ENCODE measurements at regions not wholly inside any gene's neighbourhood (a gene's known extent, or its start where the extent isn't known, plus 50 kb on each side); places are given as distances from the start of the nearest gene placed in this dataset.

DNA sequence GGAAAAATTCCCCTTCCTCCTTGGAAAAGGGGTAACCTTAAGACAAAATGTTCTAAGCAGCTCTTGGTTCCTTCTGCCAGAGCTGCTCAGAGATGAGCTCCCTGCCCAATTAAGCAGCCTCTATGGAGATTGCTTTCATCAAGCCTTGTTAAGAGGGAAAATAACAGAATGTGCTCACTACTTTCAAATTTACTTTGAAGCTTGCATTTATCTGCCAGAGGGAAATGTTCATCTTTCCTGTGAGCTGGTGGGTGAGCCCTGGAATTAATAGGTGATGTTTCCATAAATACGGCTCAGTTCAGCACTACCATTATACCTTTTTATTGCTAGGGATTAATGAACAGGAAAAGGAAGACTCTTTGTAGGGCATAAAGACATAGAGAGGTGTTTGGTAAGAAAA, 549.0 kb downstream of the REEP3 start:
- Histone ChIP-seq H2BK5ac (ENCODE audit: low read depth, low read length, poor library complexity, severe bottlenecking) (no peak overlapping the region), H2BK12ac (ENCODE audit: low read length in 2 of 2) (no peak overlapping the region), H2AK5ac (ENCODE audit: low read length, severe bottlenecking) (no peak overlapping the region), H4K91ac (ENCODE audit: low read length) (no peak overlapping the region), H3K4ac (ENCODE audit: low read depth in 1 of 2, low read length in 2 of 2) (no peak overlapping the region), H2AFZ (ENCODE audit: low read depth, low read length) (no peak overlapping the region), H3K36me3 (ENCODE audit: control insufficient read depth in 1 of 2, insufficient read depth in 2 of 2, low read depth in 1 of 2, low read length in 2 of 2) (no peaks in the 10 kb centered on the region), H2BK15ac (ENCODE audit: low read depth, poor library complexity, severe bottlenecking) (no peak overlapping the region), H3K9me3 (ENCODE audit: control insufficient read depth, low read length) (no peaks in the 10 kb centered on the region), H3K4me3 (ENCODE audit: insufficient read depth in 1 of 2, low read depth in 1 of 2, low read length in 2 of 2) (no peak overlapping the region), H3K4me2 (ENCODE audit: low read length, poor library complexity, severe bottlenecking) (no peak overlapping the region), H3K4me1 (ENCODE audit: control insufficient read depth, insufficient read depth, low read depth, low read length) (no peaks in the 10 kb centered on the region), H3K27ac (ENCODE audit: low read length, poor library complexity, severe bottlenecking) (no peak overlapping the region), H3K79me1 (replicated peaks; ENCODE audit: low read length, poor library complexity, severe bottlenecking) (no peaks in the 10 kb centered on the region), H3K9ac (ENCODE audit: low read length) (no peak overlapping the region), H4K8ac (ENCODE audit: low read length) (no peak overlapping the region), H3K14ac (ENCODE audit: low read length in 2 of 2) (no peak overlapping the region), H3K27me3 (ENCODE audit: control insufficient read depth in 1 of 2, insufficient read depth in 1 of 2, low read length in 2 of 2) (peaks cover 0 to 3% of the 10 kb centered on the region in 2 experiments), H3K18ac (ENCODE audit: low read depth in 1 of 2, low read length in 2 of 2) (no peak overlapping the region), H3K23ac (ENCODE audit: low read length in 2 of 2) (no peak overlapping the region), H2BK120ac (ENCODE audit: low read depth, low read length) (no peak overlapping the region)
- DNase-seq = no peak
- no CpG with 5 or more reads among the region's 1 CpG for WGBS

- H2AK5ac ChIP-seq (ENCODE audit: low read length, severe bottlenecking) = no peak overlapping the region
- H4K8ac ChIP-seq (ENCODE audit: low read length) = no peak overlapping the region
- H3K23ac ChIP-seq (ENCODE audit: low read length in 2 of 2) = no peak overlapping the region
- no peak overlapping the region for H3K14ac ChIP-seq (ENCODE audit: low read length in 2 of 2)
- H3K27ac ChIP-seq (ENCODE audit: low read length, poor library complexity, severe bottlenecking) = no peak overlapping the region
- no peak overlapping the region for H2BK12ac ChIP-seq (ENCODE audit: low read length in 2 of 2)
- no peak overlapping the region for H4K91ac ChIP-seq (ENCODE audit: low read length)
- no peaks in the 10 kb centered on the region for H3K4me1 ChIP-seq (ENCODE audit: control insufficient read depth, insufficient read depth, low read depth, low read length)
- no peak overlapping the region for H3K4me2 ChIP-seq (ENCODE audit: low read length, poor library complexity, severe bottlenecking)
- no peak overlapping the region for H2AFZ ChIP-seq (ENCODE audit: low read depth, low read length)
- H3K27me3 ChIP-seq (ENCODE audit: control insufficient read depth in 1 of 2, insufficient read depth in 1 of 2, low read length in 2 of 2) = peaks cover 0 to 3% of the 10 kb centered on the region in 2 experiments
- no peaks in the 10 kb centered on the region for H3K36me3 ChIP-seq (ENCODE audit: control insufficient read depth in 1 of 2, insufficient read depth in 2 of 2, low read depth in 1 of 2, low read length in 2 of 2)
- WGBS = no CpG with 5 or more reads among the region's 5 CpGs
- no peak overlapping the region for H2BK120ac ChIP-seq (ENCODE audit: low read depth, low read length)
- H2BK5ac ChIP-seq (ENCODE audit: low read depth, low read length, poor library complexity, severe bottlenecking) = no peak overlapping the region
- no peak overlapping the region for H3K4ac ChIP-seq (ENCODE audit: low read depth in 1 of 2, low read length in 2 of 2)
- no peak overlapping the region for H3K4me3 ChIP-seq (ENCODE audit: insufficient read depth in 1 of 2, low read depth in 1 of 2, low read length in 2 of 2)
- H3K79me1 ChIP-seq (replicated peaks; ENCODE audit: low read length, poor library complexity, severe bottlenecking) = no peaks in the 10 kb centered on the region
- H3K9me3 ChIP-seq (ENCODE audit: control insufficient read depth, low read length) = no peaks in the 10 kb centered on the region
- H3K9ac ChIP-seq (ENCODE audit: low read length) = no peak overlapping the region
- no peak for DNase-seq
- no peak overlapping the region for H2BK15ac ChIP-seq (ENCODE audit: low read depth, poor library complexity, severe bottlenecking)
- no peak overlapping the region for H3K18ac ChIP-seq (ENCODE audit: low read depth in 1 of 2, low read length in 2 of 2)
Measured at GRCh38 chr10:64071218-64071617, 550.0 kb downstream of the REEP3 start.

DNA sequence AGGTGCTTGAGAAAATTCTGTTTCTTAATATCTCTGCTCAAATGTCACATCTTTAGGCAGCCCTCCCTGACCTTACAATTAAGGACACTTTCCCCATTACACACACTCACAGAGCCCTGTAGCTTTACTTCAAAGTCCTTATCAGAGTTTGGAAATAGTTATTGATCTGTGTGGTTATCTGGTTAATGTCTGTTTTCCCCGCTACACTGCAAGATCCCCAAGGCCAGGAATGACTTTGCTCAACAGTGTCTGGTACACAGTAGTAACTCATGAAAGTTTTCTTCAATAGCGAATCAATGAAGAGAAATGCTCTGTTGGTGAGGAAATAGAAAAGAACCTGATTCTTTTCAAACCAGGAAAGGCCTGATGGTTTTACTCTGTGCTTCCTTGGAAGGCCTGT, 554.4 kb downstream of the REEP3 start:
- Histone ChIP-seq H2AK5ac (ENCODE audit: low read length, severe bottlenecking) (no peak overlapping the region), H3K4me1 (ENCODE audit: control insufficient read depth, insufficient read depth, low read depth, low read length) (no peaks in the 10 kb centered on the region), H3K4me3 (ENCODE audit: insufficient read depth in 1 of 2, low read depth in 1 of 2, low read length in 2 of 2) (no peak overlapping the region), H3K4me2 (ENCODE audit: low read length, poor library complexity, severe bottlenecking) (no peak overlapping the region), H3K14ac (ENCODE audit: low read length in 2 of 2) (no peak overlapping the region), H3K79me1 (replicated peaks; ENCODE audit: low read length, poor library complexity, severe bottlenecking) (no peaks in the 10 kb centered on the region), H2BK12ac (ENCODE audit: low read length in 2 of 2) (no peak overlapping the region), H2BK15ac (ENCODE audit: low read depth, poor library complexity, severe bottlenecking) (no peak overlapping the region), H3K9me3 (ENCODE audit: control insufficient read depth, low read length) (no peaks in the 10 kb centered on the region), H4K8ac (ENCODE audit: low read length) (no peak overlapping the region), H3K27ac (ENCODE audit: low read length, poor library complexity, severe bottlenecking) (no peak overlapping the region), H3K36me3 (ENCODE audit: control insufficient read depth in 1 of 2, insufficient read depth in 2 of 2, low read depth in 1 of 2, low read length in 2 of 2) (no peaks in the 10 kb centered on the region), H2BK5ac (ENCODE audit: low read depth, low read length, poor library complexity, severe bottlenecking) (no peak overlapping the region), H2BK120ac (ENCODE audit: low read depth, low read length) (no peak overlapping the region), H3K4ac (ENCODE audit: low read depth in 1 of 2, low read length in 2 of 2) (no peak overlapping the region), H2AFZ (ENCODE audit: low read depth, low read length) (no peak overlapping the region), H4K91ac (ENCODE audit: low read length) (no peak overlapping the region), H3K9ac (ENCODE audit: low read length) (no peak overlapping the region), H3K27me3 (ENCODE audit: control insufficient read depth in 1 of 2, insufficient read depth in 1 of 2, low read length in 2 of 2) (no peaks in the 10 kb centered on the region), H3K23ac (ENCODE audit: low read length in 2 of 2) (no peak overlapping the region), H3K18ac (ENCODE audit: low read depth in 1 of 2, low read length in 2 of 2) (no peak overlapping the region)
- no peak for DNase-seq
- 80% methylated on average over 2 of the region's 2 CpGs for WGBS

DNA sequence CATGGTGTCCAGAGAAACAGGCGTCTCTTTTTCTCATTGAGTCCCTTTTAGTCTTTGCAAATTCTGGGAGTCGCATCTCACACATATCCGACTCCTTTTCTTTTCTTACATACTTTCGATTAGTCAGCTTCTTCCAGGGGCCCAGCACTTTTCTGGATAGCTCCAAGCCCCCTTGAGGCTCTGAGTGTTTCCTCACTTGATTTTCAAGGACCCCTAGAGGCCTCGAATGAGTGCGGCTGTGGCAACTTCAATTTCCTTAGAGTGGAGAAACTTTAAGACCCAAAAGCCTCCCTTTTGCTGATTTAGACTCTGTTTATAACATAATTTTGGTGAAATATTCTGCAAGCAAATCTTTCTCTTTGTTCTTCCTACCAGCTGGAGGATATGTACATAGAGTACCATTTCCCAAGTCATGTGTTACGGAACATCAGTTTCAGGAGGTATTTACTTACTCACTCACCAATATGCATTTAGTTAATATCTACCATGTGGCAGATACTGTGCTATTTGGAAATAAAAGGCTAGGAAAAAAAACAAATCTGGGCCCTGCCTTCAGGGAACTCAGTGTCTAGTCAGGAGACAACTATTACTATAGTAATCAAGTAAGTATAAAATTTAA, 555.2 kb downstream of the REEP3 start:
- H3K79me1 ChIP-seq (replicated peaks; ENCODE audit: low read length, poor library complexity, severe bottlenecking) = no peaks in the 10 kb centered on the region
- H3K4ac ChIP-seq (ENCODE audit: low read depth in 1 of 2, low read length in 2 of 2) = no peak overlapping the region
- H2AFZ ChIP-seq (ENCODE audit: low read depth, low read length) = no peak overlapping the region
- H3K4me3 ChIP-seq (ENCODE audit: insufficient read depth in 1 of 2, low read depth in 1 of 2, low read length in 2 of 2) = no peak overlapping the region
- no peaks in the 10 kb centered on the region for H3K4me1 ChIP-seq (ENCODE audit: control insufficient read depth, insufficient read depth, low read depth, low read length)
- H4K8ac ChIP-seq (ENCODE audit: low read length) = no peak overlapping the region
- no peak overlapping the region for H2BK12ac ChIP-seq (ENCODE audit: low read length in 2 of 2)
- no peak overlapping the region for H2BK120ac ChIP-seq (ENCODE audit: low read depth, low read length)
- no peak for DNase-seq
- H3K36me3 ChIP-seq (ENCODE audit: control insufficient read depth in 1 of 2, insufficient read depth in 2 of 2, low read depth in 1 of 2, low read length in 2 of 2) = no peaks in the 10 kb centered on the region
- no peak overlapping the region for H3K23ac ChIP-seq (ENCODE audit: low read length in 2 of 2)
- H3K4me2 ChIP-seq (ENCODE audit: low read length, poor library complexity, severe bottlenecking) = no peak overlapping the region
- no peaks in the 10 kb centered on the region for H3K27me3 ChIP-seq (ENCODE audit: control insufficient read depth in 1 of 2, insufficient read depth in 1 of 2, low read length in 2 of 2)
- H3K27ac ChIP-seq (ENCODE audit: low read length, poor library complexity, severe bottlenecking) = no peak overlapping the region
- no peaks in the 10 kb centered on the region for H3K9me3 ChIP-seq (ENCODE audit: control insufficient read depth, low read length)
- no peak overlapping the region for H2BK5ac ChIP-seq (ENCODE audit: low read depth, low read length, poor library complexity, severe bottlenecking)
- 64% methylated on average over 4 of the region's 7 CpGs for WGBS
- no peak overlapping the region for H3K18ac ChIP-seq (ENCODE audit: low read depth in 1 of 2, low read length in 2 of 2)
- H3K14ac ChIP-seq (ENCODE audit: low read length in 2 of 2) = no peak overlapping the region
- H2AK5ac ChIP-seq (ENCODE audit: low read length, severe bottlenecking) = no peak overlapping the region
- no peak overlapping the region for H3K9ac ChIP-seq (ENCODE audit: low read length)
- H4K91ac ChIP-seq (ENCODE audit: low read length) = no peak overlapping the region
- no peak overlapping the region for H2BK15ac ChIP-seq (ENCODE audit: low read depth, poor library complexity, severe bottlenecking)

Measured in mesenchymal stem cell (in vitro differentiated cells and primary cell).